Heart right ventricle (tissue), 16 donors: ENCODE measurements at regions not wholly inside any gene's neighbourhood (a gene's known extent, or its start where the extent isn't known, plus 50 kb on each side); places are given as distances from the start of the nearest gene placed in this dataset.

ENCODE experiments used
- ATAC-seq, 8 donors: fragments of 200-7000 bp; cut with Tn5 transposase; one replicate each; pipeline ENCODE4 v1.9.1; 2020; ENCODE audit warnings: mild to moderate bottlenecking in 8 of 8, moderate library complexity in 8 of 8, moderate number of reproducible peaks in 1 of 8
- DNase-seq, 2 donors: peaks; one replicate each; pipeline ENCODE4 v3.0.0-alpha.2; 2020
- H3K27ac ChIP-seq, 10 donors: fragments of 200-600 bp; sonication (generic) in 2 of 10; one replicate each; pipeline versions ENCODE4 v1.5.0 to v1.8.0; 2020 to 2022; ENCODE audit warnings: mild to moderate bottlenecking in 3 of 10
- H3K27me3 ChIP-seq, 7 donors: fragments of 200-600 bp; one replicate each; pipeline ENCODE4 v1.8.0; 2021 to 2022; ENCODE audit warnings: mild to moderate bottlenecking in 2 of 7
- H3K36me3 ChIP-seq, 9 donors: fragments of 200-600 bp; sonication (generic) in 1 of 9; one replicate each; pipeline versions ENCODE4 v1.5.0 to v1.8.0; 2020 to 2022; ENCODE audit warnings: mild to moderate bottlenecking in 2 of 9
- H3K4me1 ChIP-seq, 9 donors: fragments of 200-600 bp; sonication (generic) in 1 of 9; one replicate each; pipeline versions ENCODE4 v1.5.0 to v1.8.0; 2020 to 2022; ENCODE audit warnings: mild to moderate bottlenecking in 4 of 9
- H3K4me3 ChIP-seq, 10 donors: fragments of 200-600 bp; sonication (generic) in 2 of 10; one replicate each; pipeline versions ENCODE4 v1.5.0 to v1.8.0; 2020 to 2022; ENCODE audit warnings: mild to moderate bottlenecking in 7 of 10, moderate library complexity in 2 of 10
- H3K9me3 ChIP-seq, 11 donors: fragments of 200-600 bp in 10 of 11; sonication (generic) in 2 of 11; one replicate each; pipeline versions ENCODE4 v1.5.0 to v1.8.0; 2013 to 2022; ENCODE audit warnings: mild to moderate bottlenecking in 2 of 11, control low read depth in 1 of 11, moderate library complexity in 1 of 11
- WGBS, 2 donors: extraction: QIAGEN DNeasy Blood & Tissue Kit; methylation state at CpG; one replicate each; pipeline ENCODE4 v1.1.7; 2013; ENCODE audit warnings: inconsistent platforms in 1 of 2; 5-methylcytosine and 5-hydroxymethylcytosine counted together
- intact Hi-C, 10 donors: fragments of 100-400 bp; cut with DNase I; formaldehyde crosslinking; loops; one replicate each; pipeline versions ENCODE4 v1.11.1 to v1.14.2; 2022
- TF ChIP-seq, protein P1 (sequence below), 9 donors: fragments of 200-600 bp; sonication (generic) in 2 of 9; IDR thresholded peaks; one replicate each; pipeline versions ENCODE4 v1.5.0 to v1.8.0; 2021 to 2022; ENCODE audit warnings: antibody characterized with exemption in 9 of 9, mild to moderate bottlenecking in 5 of 9, moderate library complexity in 1 of 9
- donor health status: Arrhythmogenic right ventricular cardiomyopathy.
- donor health status: ischemic (EF 13 %, LVEDD 7.1; RV severe dilation, severe dysfunction).
- donor health status: healthy with polysubstance abuse.
- donor health status: DM: no; HTN: yes; CAD: no.
- donor health status: DM: no; HTN: no; CAD: no.
- donor health status: ischemic (EF 25% LVEDD 6.9; RV normal size, moderate dysfunction).
- donor health status: ischemic (EF 25% LVEDD 5.7; RV mildly dilated, moderate dysfunction).
- donor health status: healthy.
- donor health status: DM: yes; HTN: yes; CAD: no.
- donor health status: Ischemic cardiomyopathy.
- donor health status: ischemic (EF 35%, LVEDD 5.7; RV mildly dilated, moderate dysfunction).
- donor health status: nonischemic (EF 11% LVEDD 7.7; RV severe dilation, severe dysfunction).
- donor health status: DM: yes; HTN: yes; CAD: no.
- donor health status: PGD.
- donor health status: ischemic (EF 29% LVEDD 5.4; RV normal size, mild dysfunction).
- donor health status: nonischemic (EF 23%, LVEDD 6.1; RV moderate dilation, normal function).

DNA sequence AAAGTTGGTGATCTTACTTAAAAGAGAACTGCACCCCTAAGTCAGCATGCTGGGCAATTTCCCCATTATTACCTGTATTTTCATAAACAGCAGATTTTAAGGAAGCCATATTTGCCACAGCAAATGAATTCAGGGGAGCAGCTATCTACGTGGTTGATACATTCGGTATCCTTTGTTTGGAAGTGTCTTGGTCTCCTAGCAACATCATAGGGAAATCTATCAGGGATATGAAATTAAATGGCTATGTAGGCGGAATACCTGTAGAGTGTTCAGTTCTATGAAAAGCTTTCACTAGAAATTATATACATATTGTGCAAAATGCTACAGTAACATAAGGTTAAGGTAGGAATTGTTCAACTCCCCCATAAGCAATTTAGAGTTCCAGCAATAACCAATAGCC, 157.2 kb upstream of the EMCN start:
- H3K9me3 ChIP-seq: no peaks in the 10 kb centered on the region
- H3K27me3 ChIP-seq: no peaks in the 10 kb centered on the region
- peaks cover 0 to 2% (median 0%) of the 10 kb centered on the region in 9 donors for H3K4me1 ChIP-seq
- H3K27ac ChIP-seq: no peak overlapping the region
- 78 to 88% methylated on average over 3 of the region's 3 CpGs for WGBS, 2 donors
- H3K4me3 ChIP-seq: no peak overlapping the region
- intact Hi-C loops: no loop called here
- ATAC-seq (no peak), DNase-seq (no peak)
- no peaks in the 10 kb centered on the region for H3K36me3 ChIP-seq
- TF ChIP-seq, protein P1, sequence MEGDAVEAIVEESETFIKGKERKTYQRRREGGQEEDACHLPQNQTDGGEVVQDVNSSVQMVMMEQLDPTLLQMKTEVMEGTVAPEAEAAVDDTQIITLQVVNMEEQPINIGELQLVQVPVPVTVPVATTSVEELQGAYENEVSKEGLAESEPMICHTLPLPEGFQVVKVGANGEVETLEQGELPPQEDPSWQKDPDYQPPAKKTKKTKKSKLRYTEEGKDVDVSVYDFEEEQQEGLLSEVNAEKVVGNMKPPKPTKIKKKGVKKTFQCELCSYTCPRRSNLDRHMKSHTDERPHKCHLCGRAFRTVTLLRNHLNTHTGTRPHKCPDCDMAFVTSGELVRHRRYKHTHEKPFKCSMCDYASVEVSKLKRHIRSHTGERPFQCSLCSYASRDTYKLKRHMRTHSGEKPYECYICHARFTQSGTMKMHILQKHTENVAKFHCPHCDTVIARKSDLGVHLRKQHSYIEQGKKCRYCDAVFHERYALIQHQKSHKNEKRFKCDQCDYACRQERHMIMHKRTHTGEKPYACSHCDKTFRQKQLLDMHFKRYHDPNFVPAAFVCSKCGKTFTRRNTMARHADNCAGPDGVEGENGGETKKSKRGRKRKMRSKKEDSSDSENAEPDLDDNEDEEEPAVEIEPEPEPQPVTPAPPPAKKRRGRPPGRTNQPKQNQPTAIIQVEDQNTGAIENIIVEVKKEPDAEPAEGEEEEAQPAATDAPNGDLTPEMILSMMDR (IDR thresholded peaks at IDR 0.05): no peak

GRCh38 chr4:100657187-100657586, 139.4 kb upstream of the EMCN start:
- peak in 7 of 8 donors; percentile 29 to 83 (median 75) for ATAC-seq
- no peaks in the 10 kb centered on the region for H3K27me3 ChIP-seq

DNA sequence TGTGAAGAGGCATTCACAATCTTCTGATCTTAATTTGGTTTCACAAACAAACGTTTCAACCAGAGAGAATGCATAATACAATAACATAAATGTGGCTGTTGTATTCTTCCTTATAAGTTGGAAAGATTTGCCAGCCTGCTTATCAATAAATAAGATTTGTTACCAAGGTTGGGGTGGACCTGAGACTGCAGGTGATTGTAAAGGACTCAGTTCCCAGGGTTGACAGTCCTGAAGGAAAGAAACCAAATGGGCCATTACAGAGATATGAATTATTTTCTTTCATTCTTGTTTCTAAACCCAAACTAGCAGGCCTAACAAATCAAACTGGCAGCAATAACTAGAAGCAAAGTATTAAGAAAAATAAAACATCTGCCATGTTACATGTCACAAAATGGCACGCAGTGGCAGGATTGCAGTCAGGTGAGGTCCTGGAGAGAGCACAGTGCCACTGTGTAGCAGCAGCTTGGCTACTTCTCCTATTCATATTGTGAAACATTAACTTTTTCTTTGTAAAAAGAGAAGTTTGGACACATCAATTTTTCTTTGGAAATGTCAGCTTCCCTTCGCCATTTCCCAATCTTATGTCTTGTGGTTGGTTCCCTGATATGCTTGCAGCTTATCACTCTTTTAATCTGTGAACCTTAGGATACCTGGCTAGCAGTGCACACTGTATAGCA, 133.8 kb upstream of the EMCN start:
- Histone ChIP-seq H3K27ac (no peak overlapping the region), H3K9me3 (no peaks in the 10 kb centered on the region), H3K27me3 (no peaks in the 10 kb centered on the region), H3K36me3 (no peaks in the 10 kb centered on the region), H3K4me3 (no peak overlapping the region), H3K4me1 (peaks cover 0 to 28% (median 18%) of the 10 kb centered on the region in 9 donors)
- WGBS, 2 donors: 83 to 85% methylated on average over 3 of the region's 3 CpGs
- intact Hi-C loops: loop anchor here in 2 of 10 donors (10.0 kb wide), 1 partner anchor 137 kb away; the partner anchor contains the start of gene EMCN (in 2 of the 2)
- TF ChIP-seq, protein P1 (IDR thresholded peaks at IDR 0.05): no peak
- ATAC-seq: no peak
- no peak for DNase-seq

More at GRCh38 chr4:100657187-100657586, 139.4 kb upstream of the EMCN start:
- Histone ChIP-seq H3K4me3 (no peak overlapping the region), H3K27ac (peak overlapping the region in 2 of 10 donors; percentile 10 to 16), H3K36me3 (no peaks in the 10 kb centered on the region), H3K9me3 (no peaks in the 10 kb centered on the region), H3K4me1 (peaks cover 0 to 27% (median 0%) of the 10 kb centered on the region in 9 donors)
- intact Hi-C loops: loop anchor here in 3 of 10 donors (5.0 to 10.0 kb wide), 2 partner anchors 80 to 142 kb away; partner anchors contain the start of gene EMCN (in 2 of the 3)
- DNase-seq: peak in 1 of 2 donors; percentile 3
- TF ChIP-seq, protein P1 (IDR thresholded peaks at IDR 0.05): no peak

DNA sequence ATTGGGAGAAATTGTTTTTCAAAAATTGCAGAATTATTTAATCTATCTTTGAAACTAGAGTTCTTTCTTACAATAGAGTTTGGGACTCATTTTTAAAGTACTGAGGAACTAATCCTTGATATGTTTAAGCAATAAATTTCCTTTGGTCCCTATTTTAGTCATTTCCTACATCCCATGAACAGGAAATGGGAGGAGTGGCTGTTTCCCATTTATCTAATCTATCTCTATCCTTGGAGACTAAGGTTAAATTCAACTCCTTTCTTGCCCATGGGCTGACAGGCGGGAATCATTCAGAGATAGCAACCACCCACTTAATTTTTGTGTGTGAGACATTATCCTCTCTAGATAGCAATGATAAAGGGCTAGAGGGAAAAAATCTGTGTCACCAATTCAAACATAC, 131.6 kb upstream of the EMCN start:
- H3K4me3 ChIP-seq: no peak overlapping the region
- 39 to 46% methylated on average over 1 of the region's 1 CpG for WGBS, 2 donors
- H3K27me3 ChIP-seq: no peaks in the 10 kb centered on the region
- H3K27ac ChIP-seq: peak overlapping the region in 5 of 10 donors; percentile 5 to 51 (median 41)
- ATAC-seq (peak in 5 of 8 donors; percentile 44 to 83 (median 79)), DNase-seq (no peak)
- H3K36me3 ChIP-seq: no peaks in the 10 kb centered on the region
- no peaks in the 10 kb centered on the region for H3K9me3 ChIP-seq
- H3K4me1 ChIP-seq: peaks cover 0 to 26% (median 18%) of the 10 kb centered on the region in 9 donors
- TF ChIP-seq, protein P1 (IDR thresholded peaks at IDR 0.05): no peak
- intact Hi-C loops: loop anchor here in 3 of 10 donors (2.0 to 10.0 kb wide), 4 partner anchors 85 to 225 kb away; partner anchors contain the start of gene EMCN (in 2 of the 3)
